Upper lobe of left lung (tissue), 4 donors: ENCODE measurements at regions not wholly inside any gene's neighbourhood (a gene's known extent, or its start where the extent isn't known, plus 50 kb on each side); places are given as distances from the start of the nearest gene placed in this dataset.

ENCODE experiments used
- EP300 ChIP-seq, 4 donors: sonication (generic); formaldehyde crosslinking; IDR thresholded peaks; one replicate each; pipeline ENCODE4 v1.5.1; 2017; ENCODE audit warnings: antibody characterized with exemption in 4 of 4, control low read depth in 2 of 4
- POLR2A ChIP-seq, 4 donors: fragments of 450-650 bp; IDR thresholded peaks; one replicate each; pipeline ENCODE4 v1.5.1; 2016 to 2017; ENCODE audit warnings: antibody characterized with exemption in 4 of 4, mild to moderate bottlenecking in 2 of 4
- POLR2AphosphoS5 ChIP-seq, 2 donors: sonication (generic); formaldehyde crosslinking; IDR thresholded peaks; one replicate each; pipeline ENCODE4 v1.5.1; 2017; ENCODE audit warnings: antibody characterized with exemption in 2 of 2
- TF ChIP-seq, protein P1 (sequence below), 6 experiments: fragments of 450-650 bp in 4 of 6; fragments of 200-600 bp in 2 of 6; sonication (generic) in 2 of 6; IDR thresholded peaks; one replicate each; pipeline ENCODE4 v1.5.1; 2016 to 2019; ENCODE audit warnings: antibody characterized with exemption in 6 of 6

DNA sequence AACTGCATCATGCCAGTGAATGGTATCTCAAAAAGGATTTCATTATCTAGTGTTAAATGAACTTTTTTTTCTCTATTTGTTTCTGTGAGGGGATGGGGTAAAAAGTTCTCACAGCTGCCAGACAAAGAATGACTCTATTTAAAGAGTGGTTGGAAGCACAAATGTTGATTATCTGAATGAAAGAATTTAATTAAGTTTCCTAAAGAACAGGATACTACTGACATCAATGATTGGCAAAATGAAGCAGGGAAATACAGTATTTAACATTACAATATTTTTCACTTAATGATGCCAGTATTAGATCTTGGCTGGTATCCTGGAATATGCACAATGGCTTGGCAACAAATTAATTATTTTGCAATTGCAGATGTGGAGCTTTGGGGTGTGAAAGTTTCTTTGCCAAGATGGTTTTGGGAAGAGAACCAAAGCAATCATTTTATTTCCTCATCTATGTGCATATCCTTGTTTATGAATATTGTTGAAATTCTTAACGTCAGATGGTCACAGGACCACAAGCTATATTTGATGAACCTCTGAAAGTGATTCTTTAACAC lies 336.8 kb downstream of the ARL4A start:
- TF ChIP-seq, protein P1, sequence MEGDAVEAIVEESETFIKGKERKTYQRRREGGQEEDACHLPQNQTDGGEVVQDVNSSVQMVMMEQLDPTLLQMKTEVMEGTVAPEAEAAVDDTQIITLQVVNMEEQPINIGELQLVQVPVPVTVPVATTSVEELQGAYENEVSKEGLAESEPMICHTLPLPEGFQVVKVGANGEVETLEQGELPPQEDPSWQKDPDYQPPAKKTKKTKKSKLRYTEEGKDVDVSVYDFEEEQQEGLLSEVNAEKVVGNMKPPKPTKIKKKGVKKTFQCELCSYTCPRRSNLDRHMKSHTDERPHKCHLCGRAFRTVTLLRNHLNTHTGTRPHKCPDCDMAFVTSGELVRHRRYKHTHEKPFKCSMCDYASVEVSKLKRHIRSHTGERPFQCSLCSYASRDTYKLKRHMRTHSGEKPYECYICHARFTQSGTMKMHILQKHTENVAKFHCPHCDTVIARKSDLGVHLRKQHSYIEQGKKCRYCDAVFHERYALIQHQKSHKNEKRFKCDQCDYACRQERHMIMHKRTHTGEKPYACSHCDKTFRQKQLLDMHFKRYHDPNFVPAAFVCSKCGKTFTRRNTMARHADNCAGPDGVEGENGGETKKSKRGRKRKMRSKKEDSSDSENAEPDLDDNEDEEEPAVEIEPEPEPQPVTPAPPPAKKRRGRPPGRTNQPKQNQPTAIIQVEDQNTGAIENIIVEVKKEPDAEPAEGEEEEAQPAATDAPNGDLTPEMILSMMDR (IDR thresholded peaks at IDR 0.05), result no peak
- TF ChIP-seq POLR2AphosphoS5 (IDR thresholded peaks at IDR 0.05) (no peak), EP300 (IDR thresholded peaks at IDR 0.05) (no peak), POLR2A (IDR thresholded peaks at IDR 0.05) (no peak)
